ENCODE measurements at regions not wholly inside any gene's neighbourhood (a gene's known extent, or its start where the extent isn't known, plus 50 kb on each side); places are given as distances from the start of the nearest gene placed in this dataset.

DNA sequence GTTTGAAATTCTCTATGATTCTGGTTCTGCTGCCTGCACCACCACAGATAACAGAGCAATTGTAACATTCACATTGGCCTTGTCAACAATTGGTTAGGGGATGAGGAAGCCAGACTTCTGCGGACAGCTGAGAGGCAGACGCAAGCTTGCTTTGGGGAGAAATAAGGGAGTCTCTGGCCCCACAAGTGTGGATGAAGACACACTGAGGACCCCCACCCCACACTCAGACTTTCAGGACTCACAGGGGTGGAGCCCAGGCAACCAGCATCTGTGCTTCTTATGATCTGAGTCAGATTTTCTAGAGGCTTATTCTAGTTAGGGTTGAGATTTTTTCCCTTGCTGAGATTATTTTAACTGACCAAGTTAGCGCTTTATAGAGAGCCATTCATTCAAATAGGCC lies 140.3 kb upstream of the IRX2 start:
- TF ChIP-seq BHLHE40 (IDR thresholded peaks at IDR 0.05; ENCODE audit: borderline replicate concordance) (no peak), ARNT (IDR thresholded peaks at IDR 0.05) (no peak), ELF4 (IDR thresholded peaks at IDR 0.05) (no peak), HDGF (IDR thresholded peaks at IDR 0.05; ENCODE audit: borderline replicate concordance) (no peak), L3MBTL2 (conservative IDR thresholded peaks at IDR 0.05) (no peak), TARDBP (IDR thresholded peaks at IDR 0.05) (no peak), FOXM1 (IDR thresholded peaks at IDR 0.05; ENCODE audit: borderline replicate concordance) (no peak), NFRKB (IDR thresholded peaks at IDR 0.05) (no peak), SP1 (IDR thresholded peaks at IDR 0.05) (no peak)
- TF ChIP-seq, protein P1, sequence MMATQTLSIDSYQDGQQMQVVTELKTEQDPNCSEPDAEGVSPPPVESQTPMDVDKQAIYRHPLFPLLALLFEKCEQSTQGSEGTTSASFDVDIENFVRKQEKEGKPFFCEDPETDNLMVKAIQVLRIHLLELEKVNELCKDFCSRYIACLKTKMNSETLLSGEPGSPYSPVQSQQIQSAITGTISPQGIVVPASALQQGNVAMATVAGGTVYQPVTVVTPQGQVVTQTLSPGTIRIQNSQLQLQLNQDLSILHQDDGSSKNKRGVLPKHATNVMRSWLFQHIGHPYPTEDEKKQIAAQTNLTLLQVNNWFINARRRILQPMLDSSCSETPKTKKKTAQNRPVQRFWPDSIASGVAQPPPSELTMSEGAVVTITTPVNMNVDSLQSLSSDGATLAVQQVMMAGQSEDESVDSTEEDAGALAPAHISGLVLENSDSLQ (IDR thresholded peaks at IDR 0.05), result no peak
- ChIA-PET POLR2A (no interaction called here), CTCF (no interaction called here)
- no peak for DNase-seq (ENCODE audit: extremely low spot score)

DNA sequence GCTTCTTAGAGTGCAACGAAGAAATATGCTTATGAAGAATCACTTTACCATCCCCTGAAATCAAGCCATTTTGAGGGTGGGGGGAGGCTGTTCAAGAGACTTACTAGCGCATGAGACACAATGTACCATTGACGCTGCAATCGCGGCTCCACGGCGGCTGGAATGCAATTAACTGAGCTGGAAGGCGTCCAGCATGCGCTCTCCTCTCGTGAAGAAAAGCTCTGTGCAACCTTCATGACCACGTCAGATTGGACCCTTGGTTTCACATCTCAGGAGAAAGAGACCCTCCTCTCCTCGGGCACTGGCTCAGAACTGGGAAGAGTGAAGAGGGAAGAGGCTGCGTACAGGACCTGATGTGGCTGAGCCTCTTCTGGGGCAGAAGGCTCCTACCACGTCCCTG lies 138.5 kb upstream of the IRX2 start:
- ChIA-PET POLR2A (no interaction called here), CTCF (no interaction called here)
- TF ChIP-seq HDGF (IDR thresholded peaks at IDR 0.05; ENCODE audit: borderline replicate concordance), result no peak
- TF ChIP-seq SUZ12 (IDR thresholded peaks at IDR 0.05), result no peak
- TF ChIP-seq CTBP1 (IDR thresholded peaks at IDR 0.05; ENCODE audit: borderline replicate concordance), result no peak
- no peak for TF ChIP-seq ELF4 (IDR thresholded peaks at IDR 0.05)
- DNase-seq (ENCODE audit: extremely low spot score), result no peak

DNA sequence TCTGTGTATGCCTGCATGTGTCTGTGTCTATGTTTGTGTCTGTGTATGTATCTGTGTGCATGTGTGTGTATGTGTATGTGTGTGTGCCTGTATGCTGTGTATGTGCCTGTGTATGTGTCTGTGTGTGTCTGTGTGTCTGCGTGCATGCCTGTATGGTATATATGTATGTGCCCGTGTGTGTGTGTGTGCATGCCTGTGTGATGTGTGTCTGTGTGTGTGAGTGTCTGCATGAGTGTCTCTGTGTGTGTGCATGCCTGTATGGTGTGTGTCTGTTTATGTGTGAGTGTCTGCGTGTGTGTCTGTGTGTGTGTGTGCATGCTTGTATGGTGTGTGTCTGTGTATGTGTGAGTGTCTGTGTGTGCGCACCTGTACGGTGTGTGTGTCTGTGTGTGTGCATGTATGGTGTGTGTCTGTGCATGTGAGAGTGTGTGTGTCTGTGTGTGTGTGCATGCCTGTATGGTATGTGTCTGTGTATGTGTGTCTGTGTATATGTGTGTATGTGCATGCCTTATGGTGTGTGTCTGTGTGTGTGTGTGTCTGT lies 137.1 kb upstream of the IRX2 start:
- TF ChIP-seq FOXK2 (IDR thresholded peaks at IDR 0.05) (no peak), ELF4 (IDR thresholded peaks at IDR 0.05) (no peak), LEF1 (IDR thresholded peaks at IDR 0.05; ENCODE audit: borderline replicate concordance) (no peak), FOXM1 (IDR thresholded peaks at IDR 0.05; ENCODE audit: borderline replicate concordance) (no peak), SP1 (IDR thresholded peaks at IDR 0.05) (no peak), TARDBP (IDR thresholded peaks at IDR 0.05) (no peak), ZNF384 (IDR thresholded peaks at IDR 0.05) (no peak), FOXA1 (IDR thresholded peaks at IDR 0.05) (no peak), HDGF (IDR thresholded peaks at IDR 0.05; ENCODE audit: borderline replicate concordance) (no peak), L3MBTL2 (conservative IDR thresholded peaks at IDR 0.05) (no peak)
- TF ChIP-seq, protein P1 (IDR thresholded peaks at IDR 0.05), result no peak
- ChIA-PET POLR2A (no interaction called here), CTCF (no interaction called here)
- no peak for DNase-seq (ENCODE audit: extremely low spot score)

DNA sequence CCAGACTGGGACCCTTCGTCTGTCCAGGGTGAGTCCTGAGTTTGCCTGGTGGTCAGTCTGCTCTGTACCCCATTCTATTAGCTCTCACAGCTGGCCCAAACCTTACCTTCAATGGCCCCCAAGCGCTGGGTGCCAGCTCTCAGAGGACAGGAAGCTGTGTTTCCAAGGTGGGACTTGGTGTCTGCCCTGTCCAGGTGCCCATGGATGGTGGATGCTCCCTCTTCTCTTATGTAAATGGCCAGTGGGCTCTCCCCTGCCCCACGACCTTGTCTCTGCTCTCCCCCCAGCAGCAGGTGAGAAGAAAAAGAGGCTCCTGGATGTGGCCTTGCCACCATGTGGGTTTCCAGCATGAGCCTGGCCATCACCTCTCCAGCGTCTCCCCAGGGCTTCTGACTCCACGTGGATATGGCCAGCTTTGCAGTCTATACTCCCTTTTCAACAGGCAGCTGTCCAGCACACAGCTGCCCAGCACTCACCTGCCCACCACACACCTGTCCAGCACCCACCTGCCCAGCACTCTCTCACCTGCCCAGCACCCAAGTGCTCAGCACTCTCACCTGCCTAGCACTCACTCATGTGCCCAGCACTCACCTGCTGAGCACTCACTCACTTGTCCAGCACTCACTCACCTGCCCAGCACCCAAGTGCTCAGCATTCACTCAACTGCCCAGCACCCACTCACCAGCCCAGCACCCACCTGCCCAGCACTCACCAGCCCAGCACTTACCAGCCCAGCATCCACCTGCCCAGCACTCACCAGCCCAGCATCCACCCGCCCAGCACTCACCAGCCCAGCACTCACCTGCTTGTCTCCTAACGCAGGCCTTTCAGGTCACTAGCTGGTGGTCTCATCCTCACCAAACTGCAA lies 136.2 kb upstream of the IRX2 start:
- no peak for TF ChIP-seq LEF1 (IDR thresholded peaks at IDR 0.05; ENCODE audit: borderline replicate concordance)
- no peak for TF ChIP-seq BHLHE40 (IDR thresholded peaks at IDR 0.05; ENCODE audit: borderline replicate concordance)
- TF ChIP-seq ARNT (IDR thresholded peaks at IDR 0.05), result no peak
- no peak for TF ChIP-seq HDGF (IDR thresholded peaks at IDR 0.05; ENCODE audit: borderline replicate concordance)
- TF ChIP-seq TARDBP (IDR thresholded peaks at IDR 0.05), result no peak
- TF ChIP-seq CTBP1 (IDR thresholded peaks at IDR 0.05; ENCODE audit: borderline replicate concordance), result no peak
- TF ChIP-seq, protein P1 (IDR thresholded peaks at IDR 0.05), result no peak
- ChIA-PET POLR2A (no interaction called here), CTCF (no interaction called here)
- no peak for DNase-seq (ENCODE audit: extremely low spot score)

DNA sequence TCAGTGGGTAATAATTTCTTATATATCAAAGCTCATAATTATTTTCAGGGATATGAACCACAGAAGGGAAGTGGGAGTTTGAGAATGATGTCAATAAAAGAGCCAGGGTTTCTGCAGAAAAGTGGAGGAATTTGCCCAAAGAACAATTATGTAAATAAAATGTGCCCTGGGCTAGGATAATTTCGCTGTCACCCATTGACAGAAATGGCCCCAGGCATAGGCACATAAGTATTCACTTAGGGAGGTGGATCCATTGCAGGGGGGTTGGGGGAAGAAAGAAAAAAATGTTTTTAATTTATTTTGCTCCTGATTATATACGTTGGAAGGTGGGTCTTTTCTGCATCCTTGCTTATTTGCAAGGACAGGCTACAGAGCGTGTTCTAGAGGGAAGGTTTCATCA lies 135.1 kb upstream of the IRX2 start:
- CTCF ChIA-PET, result no interaction called here
- POLR2A ChIA-PET, result no interaction called here
- TF ChIP-seq NFRKB (IDR thresholded peaks at IDR 0.05) (no peak), L3MBTL2 (conservative IDR thresholded peaks at IDR 0.05) (no peak), TARDBP (IDR thresholded peaks at IDR 0.05) (no peak), LEF1 (IDR thresholded peaks at IDR 0.05; ENCODE audit: borderline replicate concordance) (no peak), HDGF (IDR thresholded peaks at IDR 0.05; ENCODE audit: borderline replicate concordance) (no peak), ELF4 (IDR thresholded peaks at IDR 0.05) (no peak), BHLHE40 (IDR thresholded peaks at IDR 0.05; ENCODE audit: borderline replicate concordance) (no peak), ZNF384 (IDR thresholded peaks at IDR 0.05) (no peak), CTBP1 (IDR thresholded peaks at IDR 0.05; ENCODE audit: borderline replicate concordance) (no peak), SP1 (IDR thresholded peaks at IDR 0.05) (no peak), FOXA1 (IDR thresholded peaks at IDR 0.05) (no peak), FOXM1 (IDR thresholded peaks at IDR 0.05; ENCODE audit: borderline replicate concordance) (no peak)
- TF ChIP-seq, protein P1 (IDR thresholded peaks at IDR 0.05), result no peak
- DNase-seq (ENCODE audit: extremely low spot score), result no peak

DNA sequence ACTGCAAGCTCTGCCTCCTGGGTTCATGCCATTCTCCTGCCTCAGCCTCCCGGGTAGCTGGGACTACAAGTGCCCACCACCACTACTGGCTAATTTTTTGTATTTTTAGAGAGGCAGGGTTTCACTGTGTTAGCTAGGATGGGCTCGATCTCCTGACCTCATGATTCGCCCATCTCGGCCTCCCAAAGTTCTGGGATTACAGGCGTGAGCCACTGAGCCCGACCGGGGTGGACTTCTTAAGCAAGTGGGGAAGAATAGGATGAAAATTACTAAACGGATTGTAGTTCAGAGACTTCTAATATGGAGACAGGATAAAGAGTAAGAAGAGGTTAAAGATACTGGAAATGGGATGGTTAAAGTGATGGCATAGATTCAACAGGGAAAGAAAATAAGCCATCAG lies 132.3 kb upstream of the IRX2 start:
- ChIA-PET CTCF (no interaction called here), POLR2A (no interaction called here)
- TF ChIP-seq NFRKB (IDR thresholded peaks at IDR 0.05) (no peak), TARDBP (IDR thresholded peaks at IDR 0.05) (no peak), BHLHE40 (IDR thresholded peaks at IDR 0.05; ENCODE audit: borderline replicate concordance) (no peak), HDGF (IDR thresholded peaks at IDR 0.05; ENCODE audit: borderline replicate concordance) (no peak), SUZ12 (IDR thresholded peaks at IDR 0.05) (no peak), CTBP1 (IDR thresholded peaks at IDR 0.05; ENCODE audit: borderline replicate concordance) (no peak), SP1 (IDR thresholded peaks at IDR 0.05) (no peak), FOXK2 (IDR thresholded peaks at IDR 0.05) (no peak), L3MBTL2 (conservative IDR thresholded peaks at IDR 0.05) (no peak), ARNT (IDR thresholded peaks at IDR 0.05) (no peak), LEF1 (IDR thresholded peaks at IDR 0.05; ENCODE audit: borderline replicate concordance) (no peak), FOXM1 (IDR thresholded peaks at IDR 0.05; ENCODE audit: borderline replicate concordance) (no peak), FOXA1 (IDR thresholded peaks at IDR 0.05) (no peak), ZNF384 (IDR thresholded peaks at IDR 0.05) (no peak), ELF4 (IDR thresholded peaks at IDR 0.05) (no peak)
- TF ChIP-seq, protein P1 (IDR thresholded peaks at IDR 0.05), result no peak
- no peak for DNase-seq (ENCODE audit: extremely low spot score)

Measured in HEK293T (cell line).